Left lung (tissue), 4 donors: ENCODE measurements at regions not wholly inside any gene's neighbourhood (a gene's known extent, or its start where the extent isn't known, plus 50 kb on each side); places are given as distances from the start of the nearest gene placed in this dataset.
"Not testable (repeated sequence)": the region's sequence is repeated elsewhere in the genome, so short reads cannot be mapped to it uniquely, and the experiment has no call there.

Experiments used
- ATAC-seq: fragments of 200-7000 bp; cut with Tn5 transposase; one replicate; pipeline ENCODE4 v1.9.1; 2020; ENCODE audit warnings: moderate library complexity
- DNase-seq, 4 donors: peaks; one replicate each; pipeline ENCODE4 v3.0.0-alpha.2; 2013 to 2020
- H3K27ac ChIP-seq, 2 donors: fragments of 200-600 bp; sonication (generic) in 1 of 2; one replicate each; pipeline versions ENCODE4 v1.5.0 to v1.8.0; 2020 to 2021
- H3K27me3 ChIP-seq, 2 donors: fragments of 200-600 bp; sonication (generic) in 1 of 2; one replicate each; pipeline versions ENCODE4 v1.5.0 to v1.8.0; 2020 to 2021
- H3K36me3 ChIP-seq, 2 donors: fragments of 200-600 bp; sonication (generic) in 1 of 2; one replicate each; pipeline versions ENCODE4 v1.5.0 to v1.8.0; 2020 to 2021
- H3K4me1 ChIP-seq, 2 donors: fragments of 200-600 bp; one replicate each; pipeline ENCODE4 v1.8.0; 2021
- H3K4me3 ChIP-seq, 2 donors: fragments of 200-600 bp; sonication (generic) in 1 of 2; one replicate each; pipeline versions ENCODE4 v1.5.0 to v1.8.0; 2020 to 2021; ENCODE audit warnings: mild to moderate bottlenecking in 1 of 2
- H3K9me3 ChIP-seq, 2 donors: fragments of 200-600 bp; sonication (generic) in 1 of 2; one replicate each; pipeline versions ENCODE4 v1.5.0 to v1.8.0; 2020 to 2021
- intact Hi-C, 2 donors: fragments of 100-400 bp; cut with DNase I; formaldehyde crosslinking; loops; one replicate each; pipeline versions ENCODE4 v1.11.2 to v1.14.2; 2022
- TF ChIP-seq, protein P1 (sequence below), 2 donors: fragments of 200-600 bp; sonication (generic) in 1 of 2; IDR thresholded peaks; one replicate each; pipeline versions ENCODE4 v1.5.0 to v1.8.0; 2021; ENCODE audit warnings: antibody characterized with exemption in 2 of 2
- donor health status: DM: no; HTN: yes; CAD: no.
- donor health status: DM: no; HTN: no; CAD: no.

DNA sequence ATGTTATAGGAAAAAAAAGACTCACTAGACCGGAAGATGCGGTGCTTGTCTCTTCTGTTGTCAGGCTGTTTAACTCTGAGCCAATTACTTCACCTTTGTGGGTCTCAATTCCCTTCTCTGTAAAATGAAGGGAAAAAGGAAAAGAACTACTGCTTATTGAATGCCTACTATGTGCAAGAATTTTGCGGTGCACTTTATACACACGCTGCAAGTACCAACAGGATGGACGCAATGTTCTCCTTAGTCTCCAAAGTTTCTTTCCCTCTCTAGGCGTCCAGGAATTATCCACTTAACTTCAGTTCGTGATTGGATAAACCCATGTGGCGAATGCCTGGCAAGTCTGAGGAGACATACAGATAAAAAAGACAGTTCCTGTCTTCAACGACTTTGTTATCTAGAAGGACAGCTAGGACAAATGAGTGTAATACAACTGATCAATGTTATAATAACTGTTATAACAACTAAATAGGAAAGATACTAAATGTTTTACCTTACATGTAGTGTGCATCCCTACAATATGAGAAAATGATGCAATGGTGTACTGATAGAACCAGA lies 69.0 kb upstream of the JARID2 start:
- DNase-seq (no peak), ATAC-seq (no peak)
- TF ChIP-seq, protein P1, sequence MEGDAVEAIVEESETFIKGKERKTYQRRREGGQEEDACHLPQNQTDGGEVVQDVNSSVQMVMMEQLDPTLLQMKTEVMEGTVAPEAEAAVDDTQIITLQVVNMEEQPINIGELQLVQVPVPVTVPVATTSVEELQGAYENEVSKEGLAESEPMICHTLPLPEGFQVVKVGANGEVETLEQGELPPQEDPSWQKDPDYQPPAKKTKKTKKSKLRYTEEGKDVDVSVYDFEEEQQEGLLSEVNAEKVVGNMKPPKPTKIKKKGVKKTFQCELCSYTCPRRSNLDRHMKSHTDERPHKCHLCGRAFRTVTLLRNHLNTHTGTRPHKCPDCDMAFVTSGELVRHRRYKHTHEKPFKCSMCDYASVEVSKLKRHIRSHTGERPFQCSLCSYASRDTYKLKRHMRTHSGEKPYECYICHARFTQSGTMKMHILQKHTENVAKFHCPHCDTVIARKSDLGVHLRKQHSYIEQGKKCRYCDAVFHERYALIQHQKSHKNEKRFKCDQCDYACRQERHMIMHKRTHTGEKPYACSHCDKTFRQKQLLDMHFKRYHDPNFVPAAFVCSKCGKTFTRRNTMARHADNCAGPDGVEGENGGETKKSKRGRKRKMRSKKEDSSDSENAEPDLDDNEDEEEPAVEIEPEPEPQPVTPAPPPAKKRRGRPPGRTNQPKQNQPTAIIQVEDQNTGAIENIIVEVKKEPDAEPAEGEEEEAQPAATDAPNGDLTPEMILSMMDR (IDR thresholded peaks at IDR 0.05) = no peak
- Histone ChIP-seq H3K4me3 (no peak overlapping the region), H3K4me1 (no peaks in the 10 kb centered on the region), H3K36me3 (no peaks in the 10 kb centered on the region), H3K27ac (no peak overlapping the region), H3K27me3 (no peaks in the 10 kb centered on the region), H3K9me3 (no peaks in the 10 kb centered on the region)
- intact Hi-C loops = no loop called here

GRCh38 chr6:15183979-15184378 lies 61.9 kb upstream of the JARID2 start:
- TF ChIP-seq, protein P1 (IDR thresholded peaks at IDR 0.05) = no peak
- intact Hi-C loops = no loop called here

DNA sequence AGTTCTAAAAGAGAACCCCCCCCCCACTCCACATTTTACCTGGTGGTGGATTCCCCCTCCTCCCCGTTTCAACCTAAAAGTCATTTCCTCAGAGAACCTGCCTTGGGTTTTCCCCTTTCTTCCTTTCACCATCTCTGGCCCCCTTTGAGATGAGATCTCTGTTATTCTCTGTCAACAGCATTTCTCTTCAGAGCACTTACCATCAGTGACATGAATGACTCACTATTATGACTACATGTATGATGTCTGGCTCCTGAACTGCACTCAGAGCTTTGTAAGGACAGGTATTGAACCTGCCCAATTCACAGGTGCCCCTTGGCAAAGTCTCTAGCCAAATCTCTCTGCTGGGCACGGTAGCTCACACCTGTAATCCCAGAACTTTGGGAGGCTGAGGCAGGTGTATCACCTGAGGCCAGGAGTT lies 61.4 kb upstream of the JARID2 start:
- Histone ChIP-seq H3K27me3 (no peaks in the 10 kb centered on the region), H3K9me3 (no peaks in the 10 kb centered on the region), H3K36me3 (no peaks in the 10 kb centered on the region), H3K4me1 (no peaks in the 10 kb centered on the region), H3K27ac (no peak overlapping the region), H3K4me3 (no peak overlapping the region)
- intact Hi-C loops = no loop called here
- ATAC-seq = no peak
- no peak for DNase-seq
- TF ChIP-seq, protein P1 (IDR thresholded peaks at IDR 0.05) = no peak

More at GRCh38 chr6:15183979-15184378, 61.9 kb upstream of the JARID2 start:
- no peak overlapping the region for H3K4me3 ChIP-seq
- no peak for ATAC-seq
- H3K27ac ChIP-seq = no peak overlapping the region
- H3K36me3 ChIP-seq = no peaks in the 10 kb centered on the region
- H3K27me3 ChIP-seq = no peaks in the 10 kb centered on the region
- H3K4me1 ChIP-seq = no peaks in the 10 kb centered on the region
- DNase-seq = no peak
- H3K9me3 ChIP-seq = no peaks in the 10 kb centered on the region

- H3K4me3 ChIP-seq, ATAC-seq, H3K27ac ChIP-seq, H3K27me3 ChIP-seq, H3K36me3 ChIP-seq, H3K4me1 ChIP-seq, intact Hi-C loops, DNase-seq, H3K9me3 ChIP-seq: not testable (repeated sequence)
Observed at GRCh38 chr6:15185111-15185510, 60.8 kb upstream of the JARID2 start.

DNA sequence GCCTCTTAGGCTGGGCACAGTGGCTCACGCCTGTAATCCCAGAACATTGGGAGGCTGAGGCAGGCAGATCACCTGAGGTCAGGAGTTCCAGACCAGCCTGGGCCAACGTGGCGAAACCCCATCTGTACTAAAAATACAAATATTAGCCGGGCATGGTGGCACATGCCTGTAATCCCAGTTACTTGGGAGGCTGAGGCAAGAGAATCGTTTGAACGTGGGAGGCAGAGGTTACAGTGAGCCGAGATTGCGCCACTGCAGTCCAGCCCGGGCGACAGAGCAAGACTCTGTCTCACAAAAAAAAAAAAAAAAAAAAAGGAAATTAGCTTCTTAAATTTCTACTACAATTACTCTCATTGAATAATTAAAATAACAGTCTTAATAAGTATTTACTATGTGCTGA lies 52.4 kb upstream of the JARID2 start:
- H3K9me3 ChIP-seq, H3K36me3 ChIP-seq, intact Hi-C loops, H3K27me3 ChIP-seq, ATAC-seq, H3K4me3 ChIP-seq, H3K27ac ChIP-seq: not testable (repeated sequence)
- peaks cover 0 to 21% of the 10 kb centered on the region in 2 donors for H3K4me1 ChIP-seq
- DNase-seq = peak in 2 of 4 donors; percentile 63 to 82

- Histone ChIP-seq H3K9me3 (no peaks in the 10 kb centered on the region), H3K4me1 (peaks cover 0 to 21% of the 10 kb centered on the region in 2 donors), H3K36me3 (no peaks in the 10 kb centered on the region), H3K4me3 (no peak overlapping the region), H3K27me3 (no peaks in the 10 kb centered on the region), H3K27ac (no peak overlapping the region)
- peak; percentile 76 for ATAC-seq
- intact Hi-C loops = no loop called here
- no peak for DNase-seq
- TF ChIP-seq, protein P1 (IDR thresholded peaks at IDR 0.05) = no peak
Observed at GRCh38 chr6:15194453-15194852, 51.4 kb upstream of the JARID2 start.
